Right atrium auricular region (tissue), 2 donors: ENCODE measurements at regions not wholly inside any gene's neighbourhood (a gene's known extent, or its start where the extent isn't known, plus 50 kb on each side); places are given as distances from the start of the nearest gene placed in this dataset.

ENCODE experiments used
- DNase-seq: peaks from one replicate; pipeline ENCODE4 v3.0.0-alpha.2; 2019; ENCODE audit warnings: low spot score
- H3K27ac ChIP-seq, 2 donors: fragments of 200-600 bp; sonication (generic); 1 replicate in 1 of 2; 2 replicates in 1 of 2; pipeline ENCODE4 v1.5.1; 2016 to 2019
- H3K27me3 ChIP-seq, 2 donors: fragments of 200-600 bp; sonication (generic); one replicate each; pipeline versions ENCODE4 v1.5.1 to v1.6.0; 2017 to 2019
- H3K36me3 ChIP-seq: fragments of 200-600 bp; sonication (generic); one replicate; pipeline ENCODE4 v1.5.1; 2016
- H3K4me1 ChIP-seq, 2 donors: fragments of 200-600 bp; sonication (generic); one replicate each; pipeline versions ENCODE4 v1.5.1 to v1.6.0; 2017 to 2019
- H3K4me3 ChIP-seq, 2 donors: fragments of 200-600 bp; sonication (generic); 1 replicate in 1 of 2; 2 replicates in 1 of 2; pipeline ENCODE4 v1.5.1; 2017 to 2019; ENCODE audit warnings: mild to moderate bottlenecking in 1 of 2, moderate library complexity in 1 of 2
- H3K9me3 ChIP-seq, 2 donors: fragments of 200-600 bp; sonication (generic); one replicate each; pipeline ENCODE4 v1.5.1; 2019
- CTCF ChIP-seq, 2 donors: fragments of 200-600 bp; sonication (generic); IDR thresholded peaks; one replicate each; pipeline ENCODE4 v1.5.1; 2019; ENCODE audit warnings: antibody characterized with exemption in 2 of 2

GRCh38 chr5:109567374-109568044 lies 122.2 kb upstream of the MAN2A1 start:
- no peaks in the 10 kb centered on the region for H3K36me3 ChIP-seq
- no peak for TF ChIP-seq CTCF (IDR thresholded peaks at IDR 0.05)
- no peaks in the 10 kb centered on the region for H3K9me3 ChIP-seq
- no peak overlapping the region for H3K4me3 ChIP-seq
- no peak overlapping the region for H3K27ac ChIP-seq
- DNase-seq: no peak
- no peaks in the 10 kb centered on the region for H3K4me1 ChIP-seq
- H3K27me3 ChIP-seq: no peaks in the 10 kb centered on the region

- Histone ChIP-seq H3K9me3 (no peaks in the 10 kb centered on the region), H3K27me3 (no peaks in the 10 kb centered on the region), H3K36me3 (no peaks in the 10 kb centered on the region), H3K4me3 (no peak overlapping the region), H3K4me1 (no peaks in the 10 kb centered on the region), H3K27ac (no peak overlapping the region)
- TF ChIP-seq CTCF (IDR thresholded peaks at IDR 0.05): no peak
- no peak for DNase-seq
These were observed 123.4 kb upstream of the MAN2A1 start for GRCh38 chr5:109566361-109566760.

- Histone ChIP-seq H3K36me3 (no peaks in the 10 kb centered on the region), H3K27me3 (no peaks in the 10 kb centered on the region), H3K27ac (no peak overlapping the region), H3K4me3 (no peak overlapping the region), H3K4me1 (no peaks in the 10 kb centered on the region), H3K9me3 (no peaks in the 10 kb centered on the region)
- TF ChIP-seq CTCF (IDR thresholded peaks at IDR 0.05): no peak
- no peak for DNase-seq
These were observed 126.0 kb upstream of the MAN2A1 start for GRCh38 chr5:109563739-109564138.

- Histone ChIP-seq H3K27me3 (no peaks in the 10 kb centered on the region), H3K36me3 (no peaks in the 10 kb centered on the region), H3K27ac (no peak overlapping the region), H3K4me3 (no peak overlapping the region), H3K4me1 (no peaks in the 10 kb centered on the region), H3K9me3 (no peaks in the 10 kb centered on the region)
- TF ChIP-seq CTCF (IDR thresholded peaks at IDR 0.05): no peak
- DNase-seq: no peak
These were observed 126.5 kb upstream of the MAN2A1 start for GRCh38 chr5:109563189-109563588.

- H3K4me1 ChIP-seq: no peaks in the 10 kb centered on the region
- no peaks in the 10 kb centered on the region for H3K27me3 ChIP-seq
- no peaks in the 10 kb centered on the region for H3K9me3 ChIP-seq
- DNase-seq: no peak
- H3K27ac ChIP-seq: no peak overlapping the region
- TF ChIP-seq CTCF (IDR thresholded peaks at IDR 0.05): no peak
- no peak overlapping the region for H3K4me3 ChIP-seq
- no peaks in the 10 kb centered on the region for H3K36me3 ChIP-seq
These were observed 127.3 kb upstream of the MAN2A1 start for GRCh38 chr5:109562441-109562840.

GRCh38 chr5:109561447-109561846 lies 128.3 kb upstream of the MAN2A1 start:
- Histone ChIP-seq H3K4me3 (no peak overlapping the region), H3K27ac (no peak overlapping the region), H3K27me3 (no peaks in the 10 kb centered on the region), H3K9me3 (no peaks in the 10 kb centered on the region), H3K36me3 (no peaks in the 10 kb centered on the region), H3K4me1 (no peaks in the 10 kb centered on the region)
- DNase-seq: no peak
- TF ChIP-seq CTCF (IDR thresholded peaks at IDR 0.05): no peak
